HG03196 (cell line): ENCODE measurements at regions not wholly inside any gene's neighbourhood (a gene's known extent, or its start where the extent isn't known, plus 50 kb on each side); places are given as distances from the start of the nearest gene placed in this dataset.

ENCODE experiments used
- ATAC-seq: cut with Tn5 transposase; IDR thresholded peaks from one replicate; pipeline ENCODE4 v1.9.1; 2021; ENCODE audit not compliant: unreplicated experiment

DNA sequence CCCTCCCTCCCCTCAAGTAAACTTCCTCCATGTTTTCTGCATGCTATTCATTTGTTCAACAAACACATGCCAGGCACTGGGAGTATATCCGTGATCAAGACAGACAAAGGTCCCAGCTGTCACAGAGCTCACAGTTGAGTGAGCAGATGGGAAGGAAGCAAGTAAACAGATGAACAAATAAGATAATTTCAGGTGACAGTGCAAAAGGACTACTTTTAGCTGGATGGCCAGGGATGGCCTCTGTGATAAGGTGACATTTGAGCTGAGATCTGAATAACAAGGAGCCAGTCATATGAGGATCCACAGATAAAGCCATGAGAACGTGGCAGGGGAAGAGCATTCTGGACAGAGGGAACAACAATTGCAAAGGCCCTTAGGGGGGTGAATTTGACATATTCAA is 121.7 kb upstream of the RAD23B start:
- ATAC-seq, result no peak

- no peak for ATAC-seq
Measured at GRCh38 chr9:107163370-107163769, 119.7 kb upstream of the RAD23B start.

DNA sequence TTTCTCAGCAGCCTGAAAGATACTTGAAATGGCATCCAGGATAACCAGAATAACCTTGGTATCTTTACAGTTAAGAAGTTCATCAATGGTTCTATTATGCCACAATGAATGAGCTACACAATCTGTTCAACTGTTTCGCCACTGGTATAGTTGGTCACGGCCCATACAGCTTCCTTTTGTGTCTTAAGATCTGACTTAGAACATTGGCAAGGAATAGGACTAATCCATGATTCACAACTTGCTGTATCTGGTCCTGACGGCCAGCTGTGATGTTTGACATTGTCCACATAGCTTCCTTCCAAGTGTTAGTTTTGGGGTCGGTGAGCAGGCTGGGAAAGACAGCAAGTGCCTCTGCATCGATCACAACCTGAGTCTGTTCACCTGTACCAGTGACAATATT is 113.3 kb upstream of the RAD23B start:
- no peak for ATAC-seq

- ATAC-seq, result no peak
Measured at GRCh38 chr9:107170801-107171200, 112.3 kb upstream of the RAD23B start.

DNA sequence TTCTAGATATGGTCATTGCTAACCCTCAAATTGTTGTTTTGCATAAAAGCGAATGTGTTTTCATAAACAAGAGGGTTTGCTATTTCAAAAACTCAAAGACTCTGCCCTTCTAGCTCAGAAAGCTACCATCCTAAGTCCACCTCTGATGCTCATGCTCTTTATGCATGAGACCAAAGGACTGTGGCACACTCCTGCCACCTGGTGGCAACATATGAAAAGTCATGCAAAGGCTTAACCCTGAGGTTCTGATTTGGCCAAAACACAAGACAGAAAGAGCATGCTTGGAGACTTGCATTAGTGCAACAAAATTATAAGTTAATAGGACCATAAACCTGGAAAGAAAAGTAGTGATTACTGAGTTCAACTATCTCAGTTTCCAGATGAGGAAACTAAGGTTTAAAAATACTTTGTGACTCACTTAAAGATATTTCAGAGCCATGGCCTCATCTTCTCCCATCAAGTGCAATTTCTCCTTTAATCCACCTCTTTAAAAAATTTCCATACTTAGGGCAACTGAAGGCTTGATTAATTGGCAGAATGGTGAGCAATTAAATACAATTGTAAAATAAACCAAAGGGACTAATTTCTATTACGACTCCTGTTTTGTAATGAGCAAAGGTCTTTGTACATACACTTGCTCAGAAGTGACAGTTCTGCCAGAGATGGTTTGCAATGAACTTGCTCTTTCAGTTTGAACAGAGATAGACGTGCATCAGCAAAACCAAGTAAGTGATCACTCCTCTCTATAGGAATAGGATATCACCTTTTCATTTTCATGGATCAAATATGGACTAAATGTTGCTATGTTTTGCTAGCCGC is 110.7 kb upstream of the RAD23B start:
- ATAC-seq, result peak; percentile 57

DNA sequence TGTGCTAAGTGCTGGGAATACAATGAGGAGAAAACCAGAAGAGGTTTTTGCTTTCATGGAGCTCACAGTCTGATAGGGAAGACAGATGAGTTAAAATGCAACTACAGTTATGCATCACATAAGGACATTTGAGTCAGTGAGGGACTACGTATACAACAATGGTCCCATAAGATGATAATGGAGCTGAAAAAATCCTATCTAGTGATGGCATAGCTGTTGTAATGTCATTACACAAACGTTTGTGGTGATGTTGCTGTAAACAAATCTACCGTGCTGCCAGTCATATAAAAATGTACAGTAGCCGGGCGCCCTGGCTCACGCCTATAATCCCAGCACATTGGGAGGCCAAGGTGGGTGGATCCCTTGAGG is 110.1 kb upstream of the RAD23B start:
- peak; percentile 43 for ATAC-seq

- no peak for ATAC-seq
Measured at GRCh38 chr9:107173422-107174180, 109.5 kb upstream of the RAD23B start.

DNA sequence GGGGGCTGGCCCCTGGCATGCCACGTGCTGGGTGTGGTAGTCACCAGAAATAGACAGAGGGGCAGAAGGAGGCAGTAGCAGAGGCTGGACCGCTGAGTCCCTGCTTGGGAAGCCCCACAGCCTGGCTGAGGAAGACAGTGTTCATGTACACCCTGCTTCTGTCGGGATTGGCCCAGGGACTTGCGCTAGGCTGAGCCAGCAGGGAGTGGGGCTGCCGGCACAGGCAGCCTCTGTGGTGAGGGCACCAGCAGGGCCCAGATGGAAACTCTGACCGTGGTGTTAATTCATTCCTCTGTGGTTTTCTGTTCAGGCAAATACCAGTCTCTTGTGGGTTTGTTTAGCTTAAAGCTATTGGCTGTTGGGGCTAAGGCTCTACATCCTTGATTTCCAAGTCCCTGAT is 108.6 kb upstream of the RAD23B start:
- ATAC-seq, result no peak

DNA sequence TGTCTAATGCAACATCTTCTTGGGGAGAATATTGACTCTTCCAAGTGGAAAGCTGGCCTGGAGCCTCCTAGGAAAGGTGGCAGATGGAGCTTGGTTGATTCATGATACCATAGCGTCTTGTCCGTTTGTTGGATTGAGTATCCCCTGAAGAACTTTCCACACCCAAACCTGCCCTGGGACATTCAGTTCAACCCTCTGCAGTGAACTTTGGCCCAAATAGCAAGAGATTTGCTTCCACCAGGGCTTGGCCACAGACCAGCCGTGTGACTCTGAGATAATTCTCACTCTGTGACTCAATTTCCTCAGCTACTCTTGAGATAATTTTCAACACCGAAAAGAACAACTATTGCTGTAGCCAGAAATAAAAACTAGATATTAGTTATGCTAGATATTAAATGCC is 108.0 kb upstream of the RAD23B start:
- no peak for ATAC-seq

- ATAC-seq, result no peak
Measured at GRCh38 chr9:107175816-107176435, 107.2 kb upstream of the RAD23B start.

GRCh38 chr9:107176436-107177151 is 106.5 kb upstream of the RAD23B start:
- no peak for ATAC-seq

DNA sequence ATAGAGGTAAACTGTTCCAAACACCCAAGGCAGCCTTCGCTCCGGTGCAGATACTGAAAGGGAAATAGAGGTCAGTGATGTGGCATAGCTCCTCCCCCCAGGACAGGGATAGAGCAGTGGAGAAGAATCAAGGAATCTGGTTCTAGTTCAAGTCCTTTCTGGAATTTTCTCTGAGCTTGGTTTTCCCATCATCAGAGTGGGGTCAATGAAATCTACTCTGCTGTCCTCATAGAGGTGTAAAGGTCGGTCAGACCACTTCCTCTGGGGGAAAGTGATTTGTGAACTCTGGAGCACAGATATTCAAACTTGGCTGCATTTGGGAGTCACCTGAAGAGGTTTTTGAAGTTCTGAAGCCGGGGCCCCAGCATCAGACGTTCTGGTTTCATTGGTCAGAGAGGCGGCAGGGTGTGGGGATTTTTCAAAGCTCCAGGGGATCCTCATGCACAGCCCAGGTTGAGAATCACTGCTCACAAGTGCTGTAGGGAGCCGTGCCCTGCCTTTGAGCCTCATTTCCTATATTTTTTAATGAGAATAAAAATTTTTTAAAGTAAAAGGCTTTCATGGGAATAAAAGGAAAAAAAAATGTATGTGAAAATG is 105.7 kb upstream of the RAD23B start:
- no peak for ATAC-seq

DNA sequence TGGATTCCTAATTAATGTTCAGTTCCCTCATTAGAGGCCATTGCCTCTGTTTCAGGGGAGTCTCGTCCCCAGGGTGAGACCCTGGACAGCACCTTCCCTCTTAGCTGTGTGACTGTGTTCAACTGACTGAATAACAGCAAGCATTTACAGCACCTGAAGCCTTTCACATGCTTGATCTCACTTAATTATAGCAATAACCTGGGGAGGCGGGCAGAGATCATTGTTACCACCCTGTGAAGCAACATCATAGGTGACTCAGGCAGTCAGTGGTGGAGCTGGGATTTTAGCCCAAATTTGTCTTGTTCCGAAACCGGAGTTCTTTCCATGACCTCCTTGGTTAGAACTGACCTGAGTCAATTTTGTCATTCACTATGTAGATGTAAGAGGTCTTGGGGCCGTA is 105.2 kb upstream of the RAD23B start:
- ATAC-seq, result no peak

- ATAC-seq, result no peak
Measured at GRCh38 chr9:107178293-107178692, 104.8 kb upstream of the RAD23B start.

DNA sequence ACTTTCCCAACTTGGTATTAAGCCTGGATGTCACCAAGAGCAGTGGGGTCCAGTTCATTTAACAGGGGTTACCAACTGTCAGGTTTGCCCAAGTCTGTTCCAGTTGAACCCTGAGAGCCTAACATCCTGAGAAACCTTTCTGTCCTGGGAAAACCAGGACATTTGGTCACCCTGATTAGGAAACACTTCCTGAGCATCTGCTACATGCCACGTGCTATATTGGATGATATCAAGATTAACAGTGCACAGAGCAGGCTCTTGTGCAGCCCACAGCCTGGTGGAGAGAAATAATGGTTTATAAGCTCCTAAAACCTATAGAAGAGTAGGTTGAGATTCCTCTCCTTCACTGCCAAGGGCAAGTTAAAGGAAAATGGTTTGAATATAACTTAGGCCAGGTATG is 102.9 kb upstream of the RAD23B start:
- ATAC-seq, result no peak

- no peak for ATAC-seq
Measured at GRCh38 chr9:107183176-107183575, 99.9 kb upstream of the RAD23B start.

DNA sequence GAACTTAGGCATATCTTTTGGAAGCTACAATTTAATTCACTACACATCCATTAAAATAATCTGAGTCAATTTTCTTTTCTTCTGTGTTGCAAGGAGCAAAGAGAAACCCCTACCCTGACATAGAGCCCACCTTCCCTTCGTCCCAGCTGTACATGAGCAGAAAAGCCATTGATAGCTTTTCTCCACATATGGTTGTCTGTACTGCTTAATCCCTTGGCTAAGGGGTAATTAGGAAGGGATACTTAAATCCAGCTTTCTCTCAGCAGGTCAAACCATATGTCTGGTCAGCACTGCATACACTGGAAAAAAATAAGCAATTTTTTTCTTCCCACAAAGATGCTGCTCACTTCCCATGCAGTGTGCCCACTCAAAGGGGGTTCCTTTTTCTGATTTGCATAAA is 94.7 kb upstream of the RAD23B start:
- ATAC-seq, result no peak

DNA sequence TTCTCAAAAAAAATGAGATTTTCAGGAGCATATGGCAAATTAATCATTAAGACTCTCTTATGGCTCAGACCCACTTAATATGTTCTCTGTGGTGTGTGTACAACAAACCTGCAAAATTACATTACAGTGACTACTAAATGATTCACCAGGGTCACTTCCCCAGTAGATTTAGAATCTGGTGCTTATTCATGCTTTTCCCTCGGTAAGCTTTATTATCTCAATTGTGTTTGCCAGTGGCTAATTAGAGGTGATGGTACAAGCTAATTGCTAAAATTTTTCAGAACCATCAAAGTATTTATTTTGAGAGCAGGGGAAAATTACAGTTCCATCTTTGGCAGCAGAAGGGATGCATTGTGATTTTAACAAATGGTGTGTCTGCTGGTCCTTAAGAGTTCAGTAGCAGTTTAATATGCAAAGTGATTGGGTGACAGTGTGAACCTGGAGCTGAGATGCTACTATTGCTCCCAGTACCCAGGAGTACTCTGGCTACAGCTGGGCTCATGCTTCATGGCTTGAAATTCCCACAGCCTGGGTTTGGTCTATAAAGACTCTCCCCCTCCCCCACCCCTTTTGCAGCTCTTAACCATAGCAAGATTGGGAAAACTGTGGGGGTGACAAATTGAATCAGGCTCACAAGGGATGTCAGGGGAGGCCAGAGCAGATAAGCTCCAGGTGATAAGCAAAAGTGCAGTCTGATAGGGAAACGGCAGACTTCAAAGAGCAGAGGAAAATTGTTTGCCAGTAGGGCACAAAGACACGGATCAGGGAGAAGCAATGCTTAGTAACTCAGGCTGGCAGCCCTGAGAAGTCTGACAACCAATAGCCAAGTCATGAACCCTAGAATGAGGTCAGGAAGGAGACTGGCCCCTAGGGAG is 92.8 kb upstream of the RAD23B start:
- ATAC-seq, result no peak

- ATAC-seq, result no peak
Measured at GRCh38 chr9:107190936-107191290, 92.2 kb upstream of the RAD23B start.

DNA sequence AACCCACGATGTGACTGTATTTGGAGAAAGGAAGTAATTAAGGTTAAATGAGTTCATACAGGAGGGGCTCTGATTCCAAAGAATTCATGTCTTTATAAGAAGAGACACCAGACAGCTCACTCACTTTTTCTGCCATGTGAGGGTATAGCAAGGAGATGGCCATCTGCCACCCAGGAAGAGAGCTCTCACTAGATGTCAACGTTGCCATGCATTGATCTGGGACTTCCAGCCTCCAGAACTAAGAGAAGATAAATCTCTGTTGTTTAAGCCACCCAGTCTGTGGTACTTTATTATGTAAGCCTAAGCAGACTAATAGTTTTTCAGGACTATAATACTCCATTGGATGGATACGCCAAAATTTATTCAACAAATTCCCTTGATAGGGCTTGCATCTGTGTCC is 89.8 kb upstream of the RAD23B start:
- no peak for ATAC-seq
